Cardiac muscle cell (in vitro differentiated cells and primary cell): ENCODE measurements at regions not wholly inside any gene's neighbourhood (a gene's known extent, or its start where the extent isn't known, plus 50 kb on each side); places are given as distances from the start of the nearest gene placed in this dataset.
"Not testable (repeated sequence)": the region's sequence is repeated elsewhere in the genome, so short reads cannot be mapped to it uniquely, and the experiment has no call there.

Experiments
- DNase-seq, 2 donors: peaks; one replicate each; pipeline versions ENCODE4 v3.0.0 to v3.0.0-alpha.2; 2010 to 2017; ENCODE audit warnings: low read depth in 1 of 2, low spot score in 1 of 2
- H3K27ac ChIP-seq: fragments of 200-600 bp; sonication (generic); 2 replicates; pipeline ENCODE4 v1.5.1; 2016
- H3K27me3 ChIP-seq: fragments of 200-600 bp; sonication (generic); 2 replicates; pipeline ENCODE4 v1.6.0; 2016; ENCODE audit warnings: control low read depth
- H3K36me3 ChIP-seq: fragments of 200-600 bp; sonication (generic); 2 replicates; pipeline ENCODE4 v1.5.1; 2016; ENCODE audit warnings: control low read depth
- H3K4me1 ChIP-seq: fragments of 200-600 bp; sonication (generic); 2 replicates; pipeline ENCODE4 v1.8.1; 2017; ENCODE audit warnings: low read depth, mild to moderate bottlenecking, mixed run types
- H3K4me3 ChIP-seq: fragments of 200-600 bp; sonication (generic); 2 replicates; pipeline ENCODE4 v1.5.1; 2016; ENCODE audit warnings: mild to moderate bottlenecking
- H3K9me3 ChIP-seq: fragments of 200-600 bp; sonication (generic); 2 replicates; pipeline ENCODE4 v1.5.1; 2017; ENCODE audit warnings: low read depth, mild to moderate bottlenecking, control low read depth
- CTCF ChIP-seq: IDR thresholded peaks from 2 replicates; pipeline ENCODE4 v1.5.1; 2012; ENCODE audit warnings: low read depth, mild to moderate bottlenecking, low read length

- H3K27me3 ChIP-seq: no peaks in the 10 kb centered on the region
- no peaks in the 10 kb centered on the region for H3K9me3 ChIP-seq
- no peak for DNase-seq
- no peaks in the 10 kb centered on the region for H3K4me1 ChIP-seq
- no peak overlapping the region for H3K27ac ChIP-seq
- H3K36me3 ChIP-seq: no peaks in the 10 kb centered on the region
- TF ChIP-seq CTCF: no peak
- no peak overlapping the region for H3K4me3 ChIP-seq
Observed at GRCh38 chr21:25161571-25161970, 445.7 kb downstream of the MRPL39 start.

DNA sequence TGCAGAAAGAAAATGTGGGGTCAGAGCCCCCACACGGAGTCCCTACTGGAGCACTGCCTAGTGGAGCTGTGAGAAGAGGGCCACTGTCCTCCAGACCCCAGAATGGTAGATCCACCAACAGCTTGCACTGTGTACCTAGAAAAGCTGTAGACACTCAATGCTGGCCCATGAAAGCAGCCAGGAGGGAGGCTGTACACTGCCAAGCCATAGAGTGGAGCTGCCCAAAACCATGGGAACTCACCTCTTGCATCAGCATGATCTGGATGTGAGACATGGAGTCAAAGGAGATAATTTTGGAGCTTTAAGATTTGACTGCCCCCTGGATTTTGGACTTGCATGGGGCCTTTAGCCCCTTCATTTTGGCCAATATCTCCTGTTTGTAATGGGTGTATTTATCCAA, 452.3 kb downstream of the MRPL39 start:
- not testable (repeated sequence) for H3K36me3 ChIP-seq, DNase-seq, H3K27ac ChIP-seq, H3K9me3 ChIP-seq, H3K4me3 ChIP-seq, H3K4me1 ChIP-seq, H3K27me3 ChIP-seq

DNA sequence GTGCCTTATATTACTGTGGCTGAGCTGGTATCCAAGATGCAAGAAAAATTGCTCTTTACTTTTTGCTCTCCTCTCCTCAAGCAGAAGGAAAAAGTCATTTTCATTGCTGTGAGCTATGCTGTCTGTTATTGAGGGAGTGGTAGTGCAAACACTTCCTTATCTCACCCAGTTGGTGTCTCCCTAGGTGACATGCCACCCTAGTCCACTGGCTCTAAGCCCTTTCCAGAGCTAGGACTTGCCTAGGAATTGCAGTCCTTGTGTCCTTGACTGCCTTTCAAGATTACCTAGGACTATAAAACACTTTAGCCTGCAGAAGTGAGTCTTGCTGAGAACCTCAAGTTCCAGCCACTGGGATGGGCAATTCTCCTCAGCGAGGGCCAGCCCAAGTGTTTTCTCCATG, 458.3 kb downstream of the MRPL39 start:
- H3K9me3 ChIP-seq: no peaks in the 10 kb centered on the region
- no peak overlapping the region for H3K27ac ChIP-seq
- H3K36me3 ChIP-seq: no peaks in the 10 kb centered on the region
- DNase-seq: no peak
- H3K4me3 ChIP-seq: no peak overlapping the region
- no peaks in the 10 kb centered on the region for H3K4me1 ChIP-seq
- H3K27me3 ChIP-seq: no peaks in the 10 kb centered on the region
- no peak for TF ChIP-seq CTCF

DNA sequence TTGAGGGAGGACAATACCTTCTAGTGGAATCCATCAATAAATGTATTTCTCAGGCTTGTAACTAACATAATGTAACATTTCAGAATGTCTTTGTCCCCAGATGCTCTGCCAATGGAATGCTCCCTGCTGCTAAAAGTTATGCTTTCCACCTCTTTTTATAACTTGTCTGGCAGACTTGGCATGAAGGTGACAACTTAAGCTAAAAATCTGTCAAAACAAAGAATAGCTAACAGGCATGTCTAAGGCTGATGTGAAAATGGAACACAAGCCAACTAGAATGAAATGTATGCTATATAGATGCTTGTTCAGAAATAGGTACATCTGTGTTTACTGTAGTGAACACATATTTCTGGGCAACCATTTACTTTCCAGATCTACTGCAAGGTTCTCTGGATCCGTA, 467.9 kb downstream of the MRPL39 start:
- Histone ChIP-seq H3K9me3 (no peaks in the 10 kb centered on the region), H3K27me3 (no peaks in the 10 kb centered on the region), H3K36me3 (no peaks in the 10 kb centered on the region), H3K4me3 (no peak overlapping the region), H3K4me1 (no peaks in the 10 kb centered on the region), H3K27ac (no peak overlapping the region)
- no peak for DNase-seq
- no peak for TF ChIP-seq CTCF

DNA sequence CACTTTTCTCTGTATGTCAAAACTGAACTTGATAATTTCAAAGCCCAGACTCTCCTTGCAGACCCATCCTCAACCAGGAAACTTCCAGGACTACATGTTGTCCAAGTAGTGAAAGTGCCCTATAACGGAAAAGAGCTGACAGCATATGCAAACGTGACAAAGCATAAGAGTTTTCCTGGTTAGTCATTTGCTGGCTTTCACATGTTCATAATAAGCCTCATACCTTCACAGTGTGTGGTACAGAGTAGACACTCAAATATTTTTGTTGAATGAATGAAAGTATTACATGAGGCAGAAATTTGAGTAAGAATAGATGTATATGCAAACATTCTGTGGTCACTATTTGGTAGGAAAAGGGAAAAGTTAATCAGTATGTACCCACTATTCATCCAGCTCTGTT, 473.3 kb downstream of the MRPL39 start:
- DNase-seq: no peak
- Histone ChIP-seq H3K4me1 (no peaks in the 10 kb centered on the region), H3K27me3 (no peaks in the 10 kb centered on the region), H3K4me3 (no peak overlapping the region), H3K36me3 (no peaks in the 10 kb centered on the region), H3K27ac (no peak overlapping the region), H3K9me3 (no peaks in the 10 kb centered on the region)
- TF ChIP-seq CTCF: no peak

DNA sequence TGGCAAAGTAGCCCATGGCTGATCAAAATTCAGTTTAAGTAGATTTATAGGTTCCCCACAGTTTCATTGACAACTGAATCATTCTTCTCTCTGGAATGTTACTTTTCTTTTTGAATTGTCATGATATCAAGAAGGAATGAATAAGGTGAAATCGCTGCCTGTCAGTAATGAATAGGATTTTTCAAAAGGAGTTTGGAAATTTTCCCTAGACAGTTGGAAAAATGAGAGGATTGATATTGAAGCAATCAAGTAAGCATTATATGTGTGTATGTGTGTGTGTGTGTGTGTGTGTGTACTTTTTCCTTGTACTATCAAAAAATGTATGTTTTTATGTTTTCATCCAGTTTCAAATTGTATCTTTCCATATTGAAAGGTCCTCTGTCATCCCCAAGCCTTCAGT, 479.5 kb downstream of the MRPL39 start:
- no peak for TF ChIP-seq CTCF
- Histone ChIP-seq H3K27me3 (no peaks in the 10 kb centered on the region), H3K4me1 (no peaks in the 10 kb centered on the region), H3K9me3 (no peaks in the 10 kb centered on the region), H3K36me3 (no peaks in the 10 kb centered on the region), H3K27ac (no peak overlapping the region), H3K4me3 (no peak overlapping the region)
- DNase-seq: no peak
